ENCODE measurements at regions not wholly inside any gene's neighbourhood (a gene's known extent, or its start where the extent isn't known, plus 50 kb on each side); places are given as distances from the start of the nearest gene placed in this dataset.

DNA sequence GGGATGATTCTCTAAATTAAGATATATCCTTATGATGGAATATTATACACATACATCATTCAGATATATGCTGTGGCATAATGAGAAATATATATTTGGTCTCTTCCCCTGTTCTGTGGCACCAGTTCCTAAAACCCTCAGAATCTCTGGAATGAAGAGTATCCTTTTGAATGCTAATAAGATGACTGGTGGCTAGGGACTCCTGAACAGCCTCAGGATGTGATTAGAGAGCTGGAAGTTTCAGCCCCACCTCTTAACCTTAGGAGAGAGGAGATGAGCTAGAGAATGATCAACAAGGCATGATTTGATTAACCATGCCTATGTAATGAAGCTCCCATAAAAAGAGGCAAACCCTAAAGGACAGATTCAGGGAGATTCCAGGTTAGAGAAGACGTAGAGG lies 632.0 kb downstream of the IQCM start:
- TF ChIP-seq, protein P1, sequence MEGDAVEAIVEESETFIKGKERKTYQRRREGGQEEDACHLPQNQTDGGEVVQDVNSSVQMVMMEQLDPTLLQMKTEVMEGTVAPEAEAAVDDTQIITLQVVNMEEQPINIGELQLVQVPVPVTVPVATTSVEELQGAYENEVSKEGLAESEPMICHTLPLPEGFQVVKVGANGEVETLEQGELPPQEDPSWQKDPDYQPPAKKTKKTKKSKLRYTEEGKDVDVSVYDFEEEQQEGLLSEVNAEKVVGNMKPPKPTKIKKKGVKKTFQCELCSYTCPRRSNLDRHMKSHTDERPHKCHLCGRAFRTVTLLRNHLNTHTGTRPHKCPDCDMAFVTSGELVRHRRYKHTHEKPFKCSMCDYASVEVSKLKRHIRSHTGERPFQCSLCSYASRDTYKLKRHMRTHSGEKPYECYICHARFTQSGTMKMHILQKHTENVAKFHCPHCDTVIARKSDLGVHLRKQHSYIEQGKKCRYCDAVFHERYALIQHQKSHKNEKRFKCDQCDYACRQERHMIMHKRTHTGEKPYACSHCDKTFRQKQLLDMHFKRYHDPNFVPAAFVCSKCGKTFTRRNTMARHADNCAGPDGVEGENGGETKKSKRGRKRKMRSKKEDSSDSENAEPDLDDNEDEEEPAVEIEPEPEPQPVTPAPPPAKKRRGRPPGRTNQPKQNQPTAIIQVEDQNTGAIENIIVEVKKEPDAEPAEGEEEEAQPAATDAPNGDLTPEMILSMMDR (IDR thresholded peaks at IDR 0.05): no peak
- TF ChIP-seq CEBPB (IDR thresholded peaks at IDR 0.05): no peak
- no peak for TF ChIP-seq POLR2A (IDR thresholded peaks at IDR 0.05; ENCODE audit: low read length)
- no peak for TF ChIP-seq MYC (IDR thresholded peaks at IDR 0.05; ENCODE audit: borderline replicate concordance, low read length)
- no peak for TF ChIP-seq ZFP36 (IDR thresholded peaks at IDR 0.05; ENCODE audit: borderline replicate concordance, partially characterized antibody)
- TF ChIP-seq RAD21 (conservative IDR thresholded peaks at IDR 0.05 in 1 of 2, IDR thresholded peaks at IDR 0.05 in 1 of 2): no peak
- no peak for TF ChIP-seq ZSCAN20 (CRISPR knock-in tag; IDR thresholded peaks at IDR 0.05)
